Stimulated activated CD4-positive, alpha-beta T cell treated with anti-CD3 and anti-CD28 coated beads, Interleukin-4, amount 100 ng/mL, for 4 hours (primary cell): ENCODE measurements at regions not wholly inside any gene's neighbourhood (a gene's known extent, or its start where the extent isn't known, plus 50 kb on each side); places are given as distances from the start of the nearest gene placed in this dataset.

ENCODE experiments used
- DNase-seq, 2 experiments: peaks; one replicate each; pipeline ENCODE4 v3.0.0-alpha.2; 2020

DNA sequence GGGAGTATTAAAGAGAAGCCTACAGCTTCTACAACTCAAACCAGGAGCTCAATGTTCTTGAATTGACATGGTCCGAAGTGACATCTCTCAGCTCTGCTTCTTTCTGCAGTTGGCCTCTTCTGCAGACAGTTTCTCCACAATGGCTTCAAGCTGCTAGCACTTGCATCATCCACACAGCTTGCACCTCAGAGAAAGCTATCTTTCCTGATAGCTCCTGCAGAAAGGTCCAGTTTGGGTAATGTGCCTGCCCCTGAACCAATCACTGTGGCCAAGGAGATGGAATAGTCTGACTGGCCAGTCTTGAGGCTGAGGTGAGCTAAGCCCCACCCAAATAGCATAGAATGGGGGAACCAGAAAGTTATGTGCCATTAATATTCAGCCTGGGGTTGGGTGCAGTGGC is 95.8 kb upstream of the ABCA1 start:
- no peak for DNase-seq

GRCh38 chr9:105024529-105024928 is 96.6 kb upstream of the ABCA1 start:
- no peak for DNase-seq

DNA sequence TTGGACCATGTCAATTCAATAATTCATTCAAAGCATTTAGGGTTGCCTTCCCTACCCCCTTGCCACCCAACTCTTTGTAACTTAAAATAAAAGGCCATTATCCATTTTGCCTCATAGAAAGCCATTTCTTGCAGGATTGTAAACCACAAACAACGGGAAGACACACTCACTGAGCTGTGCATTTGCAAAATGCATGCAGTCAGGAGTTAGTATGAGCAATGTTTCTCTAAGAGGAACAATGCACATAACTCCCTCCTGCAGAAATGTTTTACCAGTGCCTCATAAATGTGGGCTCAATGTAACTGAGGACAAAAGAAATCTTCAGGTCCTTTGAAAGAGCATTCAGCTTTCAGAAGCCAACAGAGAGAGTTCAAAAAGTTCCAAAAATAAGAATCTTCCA is 98.5 kb upstream of the ABCA1 start:
- no peak for DNase-seq

DNA sequence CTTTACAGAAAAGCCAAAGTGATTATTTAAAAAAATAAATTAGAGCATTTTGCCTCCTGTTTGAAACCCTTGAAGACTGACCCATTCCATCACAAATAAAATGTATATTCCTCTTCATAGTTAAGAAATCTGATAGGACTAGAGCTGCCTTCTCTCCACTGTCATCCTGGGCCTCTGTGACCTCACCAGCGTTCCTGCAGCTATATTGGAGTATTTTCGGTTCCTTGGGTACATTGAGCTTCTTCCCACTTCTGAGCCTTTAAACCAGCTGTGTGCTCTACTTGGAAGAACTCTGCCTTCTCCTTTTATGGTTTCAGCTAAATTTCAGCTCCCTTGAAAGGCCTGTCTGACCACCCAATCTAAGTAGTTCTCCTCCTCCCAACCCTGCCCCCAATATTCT is 99.1 kb upstream of the ABCA1 start:
- DNase-seq, result no peak

DNA sequence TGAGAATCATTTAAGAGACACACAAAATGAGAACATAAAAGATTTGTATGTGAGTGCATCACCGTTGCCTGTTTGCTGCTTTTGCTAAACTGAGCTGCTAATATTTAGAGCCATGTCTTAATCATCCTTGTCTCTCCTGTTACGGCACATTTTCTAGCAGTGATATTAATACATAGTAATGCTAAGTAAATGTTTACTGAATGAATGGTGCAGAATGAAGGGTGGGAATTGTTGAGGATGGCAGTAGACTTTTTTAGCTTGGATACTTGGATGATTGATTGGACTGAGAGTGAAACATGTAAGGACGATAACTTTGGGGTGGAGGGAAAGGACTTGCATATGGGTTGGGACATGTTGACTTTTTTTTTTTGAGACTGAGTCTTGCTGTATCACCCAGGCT is 102.3 kb upstream of the ABCA1 start:
- DNase-seq, result no peak

GRCh38 chr9:105037139-105037538 is 109.2 kb upstream of the ABCA1 start:
- no peak for DNase-seq

- no peak for DNase-seq
Measured at GRCh38 chr9:105038051-105038450, 110.1 kb upstream of the ABCA1 start.

DNA sequence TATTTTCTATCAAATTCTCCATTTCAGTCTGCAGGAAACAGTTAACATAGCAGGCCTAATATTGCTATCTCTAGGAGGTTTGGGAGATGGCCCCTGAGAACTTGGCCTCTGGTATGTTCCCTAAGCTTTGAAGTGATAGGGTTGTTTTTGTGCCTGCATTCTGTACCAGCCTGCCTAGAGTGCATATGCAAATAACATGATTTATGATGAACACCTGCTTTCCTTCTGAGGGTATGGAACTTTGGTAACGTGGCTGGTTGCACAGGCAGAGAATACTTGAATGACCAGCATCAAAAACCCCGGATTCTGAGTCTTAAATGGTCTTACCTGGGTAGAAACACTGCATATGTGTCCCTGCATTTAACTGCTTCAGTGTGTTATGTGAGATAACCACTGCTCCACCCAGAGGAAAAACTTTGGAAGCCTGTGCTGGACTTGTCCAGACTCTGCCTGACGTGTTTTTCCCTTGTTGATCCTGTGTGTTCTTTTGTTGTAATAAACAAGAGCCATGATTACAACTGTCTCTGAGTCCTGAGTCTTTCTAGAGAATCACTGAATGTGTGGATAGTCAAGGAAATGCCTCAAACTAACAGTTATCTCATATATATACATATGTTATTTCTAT is 111.3 kb upstream of the ABCA1 start:
- no peak for DNase-seq

DNA sequence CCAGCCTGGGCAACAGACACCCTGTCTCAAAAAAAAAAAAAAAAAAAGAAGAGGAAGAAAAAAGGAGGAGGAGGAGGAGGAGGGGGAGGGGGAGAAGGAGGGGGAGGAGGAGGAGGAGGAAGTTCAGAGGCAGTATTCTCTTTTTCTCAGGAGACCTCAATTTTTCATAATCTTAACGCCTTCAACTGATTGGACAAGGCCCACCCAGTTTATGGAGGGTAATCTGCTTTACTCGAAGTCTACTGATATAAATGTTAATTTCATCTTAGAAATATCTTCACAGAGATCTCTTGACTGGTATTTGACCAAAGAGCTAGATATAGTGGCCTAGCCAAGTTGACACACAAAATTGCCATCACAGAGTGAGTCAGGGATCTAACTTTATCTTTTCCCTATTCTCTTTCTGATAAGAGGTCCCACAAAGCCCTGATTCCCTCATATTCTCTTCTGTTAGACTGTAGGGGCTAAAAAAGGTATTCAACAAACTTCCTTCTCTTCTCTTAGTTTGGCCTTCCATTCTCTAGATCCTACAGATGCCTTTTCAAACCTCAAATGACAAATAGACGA is 115.5 kb upstream of the ABCA1 start:
- no peak for DNase-seq

- DNase-seq, result no peak
Measured at GRCh38 chr9:105044518-105044917, 116.6 kb upstream of the ABCA1 start.

GRCh38 chr9:105046907-105047741 is 119.2 kb upstream of the ABCA1 start:
- DNase-seq, result no peak

- DNase-seq, result no peak
Measured at GRCh38 chr9:105047742-105048041, 119.7 kb upstream of the ABCA1 start.

GRCh38 chr9:105048331-105048730 is 120.4 kb upstream of the ABCA1 start:
- DNase-seq, result no peak

DNA sequence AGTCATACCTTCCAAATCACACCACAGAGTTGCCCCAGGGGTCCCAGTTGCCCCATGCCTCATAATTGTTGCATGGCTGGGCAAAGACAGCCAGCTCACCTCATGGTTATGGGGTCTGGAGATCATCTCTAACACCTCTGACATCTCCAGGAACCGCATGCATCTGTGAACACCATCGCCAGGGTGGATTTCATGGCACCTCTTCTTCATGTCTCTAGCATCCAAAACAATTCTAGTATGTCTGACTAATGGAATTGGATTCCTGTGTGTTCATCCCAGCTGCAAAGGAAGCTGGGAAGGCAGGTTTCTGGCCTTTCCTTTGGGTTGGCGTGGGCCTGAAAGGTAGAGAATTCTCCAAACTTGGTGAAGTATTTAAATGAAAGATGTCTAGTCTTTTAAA is 122.3 kb upstream of the ABCA1 start:
- no peak for DNase-seq

- no peak for DNase-seq
Measured at GRCh38 chr9:105051897-105052296, 123.9 kb upstream of the ABCA1 start.

DNA sequence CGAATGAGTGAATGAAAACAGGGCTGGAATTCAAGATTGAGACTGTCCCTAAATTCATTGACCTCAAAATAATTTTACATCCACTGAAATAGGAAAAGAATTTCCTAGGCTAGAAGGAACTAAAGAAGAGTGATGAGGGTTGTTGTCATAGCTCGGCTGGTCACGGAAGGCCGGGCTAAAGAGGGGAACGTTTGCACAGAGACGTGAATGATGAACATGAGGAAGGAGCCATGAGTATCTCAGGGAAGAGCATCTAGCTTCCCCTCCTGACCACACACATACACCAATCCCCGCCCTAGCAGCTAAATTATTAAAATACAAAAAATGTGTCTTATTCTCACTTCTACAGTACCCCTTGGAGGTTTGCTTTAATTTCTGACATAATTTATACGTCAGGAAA is 124.4 kb upstream of the ABCA1 start:
- no peak for DNase-seq

DNA sequence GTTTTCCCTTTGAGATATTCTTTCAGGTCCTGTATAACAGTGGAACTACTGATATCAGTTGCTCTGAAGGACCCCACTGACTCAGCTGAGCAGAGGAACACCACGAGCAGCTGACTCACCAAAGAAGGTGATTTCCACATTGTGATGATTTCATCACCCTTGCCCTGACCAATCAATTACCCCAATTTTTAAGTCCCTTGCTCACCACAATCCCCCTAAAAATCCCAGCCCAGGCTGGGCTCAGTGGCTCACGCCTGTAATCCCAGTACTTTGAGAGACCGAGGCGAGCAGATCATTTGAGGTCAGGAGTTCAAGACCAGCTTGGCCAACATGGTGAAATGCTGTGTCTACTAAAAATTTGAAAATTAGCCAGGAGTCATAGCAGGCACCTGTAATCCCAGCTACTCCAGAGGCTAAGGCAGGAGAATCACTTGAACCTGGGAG is 125.3 kb upstream of the ABCA1 start:
- DNase-seq, result peak; percentile 29 to 63

GRCh38 chr9:105054491-105054890 is 126.5 kb upstream of the ABCA1 start:
- DNase-seq, result no peak

GRCh38 chr9:105055917-105056316 is 128.0 kb upstream of the ABCA1 start:
- no peak for DNase-seq

DNA sequence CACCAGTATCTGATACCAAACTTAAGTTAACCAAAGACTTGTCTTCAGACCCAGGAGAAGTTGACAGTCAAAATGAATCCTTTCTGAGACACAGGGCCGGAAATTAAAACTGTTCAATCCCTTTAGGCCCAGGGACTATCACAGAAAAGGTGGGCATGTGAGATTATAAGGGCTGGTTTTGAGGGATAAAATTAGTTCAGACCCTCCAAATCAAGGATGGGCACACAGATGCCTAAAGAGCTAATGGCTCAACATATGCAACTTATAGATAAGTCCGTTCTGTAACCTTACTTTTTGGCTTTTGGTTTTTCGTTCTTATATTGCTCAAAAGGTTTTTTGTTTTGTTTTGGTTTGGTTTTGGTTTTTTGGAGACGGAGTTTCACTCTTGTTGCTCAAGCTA is 129.6 kb upstream of the ABCA1 start:
- no peak for DNase-seq

- no peak for DNase-seq
Measured at GRCh38 chr9:105059252-105059651, 131.3 kb upstream of the ABCA1 start.

DNA sequence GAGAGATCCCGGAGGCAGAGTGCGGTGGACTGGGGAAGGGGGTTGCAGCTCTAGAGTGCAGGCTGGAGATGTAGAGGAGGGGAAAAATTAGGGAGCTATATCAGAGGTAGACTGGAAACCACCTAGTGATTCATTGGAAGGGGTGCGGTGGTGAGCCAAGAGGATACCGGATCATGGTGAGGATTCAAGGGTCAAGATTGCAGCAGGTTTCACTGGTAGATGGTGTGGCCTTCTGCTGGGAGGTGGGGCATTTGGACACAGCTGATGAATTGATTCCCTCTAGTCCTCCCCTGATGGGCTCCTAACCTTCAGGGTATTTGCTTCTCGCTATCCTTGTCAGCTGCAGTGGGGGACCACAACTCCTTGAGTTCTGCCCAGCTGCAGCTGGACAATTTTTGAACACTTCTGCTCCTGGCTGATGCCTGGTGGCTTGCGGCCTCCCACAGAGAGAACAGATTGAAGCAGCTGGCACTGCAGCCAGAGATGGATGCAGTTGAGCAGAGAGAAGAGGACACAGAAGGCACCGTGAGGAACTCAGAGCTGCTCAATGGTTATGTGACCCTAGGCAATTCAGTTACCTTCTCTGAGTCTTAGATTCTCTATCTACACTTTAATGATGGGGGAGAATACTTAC is 134.4 kb upstream of the ABCA1 start:
- DNase-seq, result no peak

DNA sequence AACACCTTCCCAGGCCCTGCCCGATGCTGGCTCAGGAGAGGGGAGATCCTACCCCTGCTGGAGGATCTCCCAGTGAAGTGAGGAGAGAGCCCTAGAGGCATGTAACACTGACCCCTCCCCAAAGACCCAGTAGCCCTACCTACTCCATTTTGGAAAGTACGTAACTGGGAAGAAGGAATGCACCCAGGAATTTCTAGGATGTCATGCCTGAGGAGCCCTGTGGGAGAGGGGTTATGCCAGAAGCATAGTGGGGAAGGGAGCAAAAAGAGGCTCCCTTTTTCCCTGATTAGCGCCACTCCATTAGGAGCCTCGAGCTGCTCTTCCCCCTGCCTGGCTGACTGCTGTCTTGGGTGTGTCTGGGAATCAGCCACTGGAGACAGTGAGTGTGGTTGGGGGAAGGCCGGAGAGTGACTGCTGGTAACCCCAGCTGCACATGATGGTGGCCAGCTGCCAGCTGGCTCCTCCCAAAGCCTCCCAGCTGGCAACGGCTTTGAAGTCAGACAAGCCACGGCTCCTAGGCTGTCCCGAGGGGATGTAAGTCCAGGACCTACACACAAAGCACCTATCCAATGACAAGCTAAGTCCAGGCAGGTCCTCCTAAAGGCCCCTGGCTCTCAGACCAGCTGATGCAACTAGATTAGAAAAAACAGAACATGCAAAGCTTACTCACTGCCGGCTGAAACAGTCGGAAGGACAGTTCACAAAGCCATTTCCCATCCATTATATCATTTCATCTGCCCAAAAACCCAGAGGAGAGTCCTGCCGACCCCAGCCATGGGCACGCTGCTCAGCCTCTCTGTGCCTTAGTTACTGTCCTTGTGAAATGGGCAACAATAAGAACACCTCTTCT is 136.5 kb upstream of the ABCA1 start:
- DNase-seq, result no peak
